ENCODE measurements at regions not wholly inside any gene's neighbourhood (a gene's known extent, or its start where the extent isn't known, plus 50 kb on each side); places are given as distances from the start of the nearest gene placed in this dataset.

GRCh38 chr14:25607192-25607591 is 557.2 kb upstream of the STXBP6 start:
- Histone ChIP-seq H3K79me1 (ENCODE audit: low read length) (no peaks in the 10 kb centered on the region), H3K27ac (ENCODE audit: low read depth, low read length) (no peak overlapping the region)
- WGBS (ENCODE audit: extremely low coverage, insufficient coverage, insufficient read length): no CpG with 5 or more reads among the region's 3 CpGs

GRCh38 chr14:25602106-25602505 is 552.2 kb upstream of the STXBP6 start:
- Histone ChIP-seq H3K79me2 (ENCODE audit: control insufficient read depth, insufficient read depth, low read length, poor library complexity) (no peaks in the 10 kb centered on the region), H3K9me3 (ENCODE audit: insufficient read depth, low read depth, low read length) (peaks cover 2% of the 10 kb centered on the region), H3K18ac (ENCODE audit: low read length) (no peak overlapping the region), H3K27me3 (ENCODE audit: insufficient read depth, low read length) (no peaks in the 10 kb centered on the region), H2BK5ac (ENCODE audit: low read depth, low read length, poor library complexity) (no peak overlapping the region), H3K4me2 (ENCODE audit: low read length) (no peak overlapping the region), H2BK120ac (ENCODE audit: insufficient read depth, low read length, poor library complexity) (no peak overlapping the region), H3K27ac (ENCODE audit: low read depth, low read length) (no peak overlapping the region), H3K9ac (ENCODE audit: low read length) (no peak overlapping the region), H2AK5ac (ENCODE audit: low read length) (no peak overlapping the region), H4K12ac (ENCODE audit: low read depth, low read length) (no peak overlapping the region), H2AFZ (ENCODE audit: insufficient read depth, low read length, poor library complexity) (no peak overlapping the region), H3K14ac (ENCODE audit: low read length) (no peak overlapping the region), H3K36me3 (ENCODE audit: control insufficient read depth in 1 of 2, insufficient read depth in 2 of 2, low read length in 2 of 2) (no peaks in the 10 kb centered on the region), H3K4ac (ENCODE audit: low read depth, low read length) (no peak overlapping the region), H3K23ac (ENCODE audit: low read length) (no peak overlapping the region), H3K79me1 (ENCODE audit: low read length) (no peaks in the 10 kb centered on the region), H2BK12ac (ENCODE audit: low read length) (no peak overlapping the region), H3K4me3 (ENCODE audit: low read depth, low read length) (no peak overlapping the region), H3K4me1 (ENCODE audit: control insufficient read depth in 1 of 2, insufficient read depth in 2 of 2, low read length in 2 of 2) (no peaks in the 10 kb centered on the region), H4K8ac (ENCODE audit: low read depth, low read length) (no peak overlapping the region), H4K91ac (ENCODE audit: low read depth, low read length) (no peak overlapping the region)
- no peak for DNase-seq
- no CpG with 5 or more reads among the region's 1 CpG for WGBS (ENCODE audit: extremely low coverage, insufficient coverage, insufficient read length)

More at GRCh38 chr14:25607192-25607591, 557.2 kb upstream of the STXBP6 start:
- Histone ChIP-seq H4K12ac (ENCODE audit: low read depth, low read length) (no peak overlapping the region), H3K4me1 (ENCODE audit: control insufficient read depth in 1 of 2, insufficient read depth in 2 of 2, low read length in 2 of 2) (no peaks in the 10 kb centered on the region), H2BK12ac (ENCODE audit: low read length) (no peak overlapping the region), H3K79me2 (ENCODE audit: control insufficient read depth, insufficient read depth, low read length, poor library complexity) (no peaks in the 10 kb centered on the region), H4K8ac (ENCODE audit: low read depth, low read length) (no peak overlapping the region), H2BK5ac (ENCODE audit: low read depth, low read length, poor library complexity) (no peak overlapping the region), H3K9me3 (ENCODE audit: insufficient read depth, low read depth, low read length) (no peaks in the 10 kb centered on the region), H3K9ac (ENCODE audit: low read length) (no peak overlapping the region), H3K4me2 (ENCODE audit: low read length) (no peak overlapping the region), H2BK120ac (ENCODE audit: insufficient read depth, low read length, poor library complexity) (no peak overlapping the region), H3K36me3 (ENCODE audit: control insufficient read depth in 1 of 2, insufficient read depth in 2 of 2, low read length in 2 of 2) (no peaks in the 10 kb centered on the region), H2AK5ac (ENCODE audit: low read length) (no peak overlapping the region), H3K23ac (ENCODE audit: low read length) (no peak overlapping the region), H2AFZ (ENCODE audit: insufficient read depth, low read length, poor library complexity) (no peak overlapping the region), H3K14ac (ENCODE audit: low read length) (no peak overlapping the region), H3K18ac (ENCODE audit: low read length) (no peak overlapping the region), H4K91ac (ENCODE audit: low read depth, low read length) (no peak overlapping the region), H3K4ac (ENCODE audit: low read depth, low read length) (no peak overlapping the region), H3K27me3 (ENCODE audit: insufficient read depth, low read length) (no peaks in the 10 kb centered on the region), H3K4me3 (ENCODE audit: low read depth, low read length) (no peak overlapping the region)
- no peak for DNase-seq

- no peak overlapping the region for H2BK5ac ChIP-seq (ENCODE audit: low read depth, low read length, poor library complexity)
- H3K79me1 ChIP-seq (ENCODE audit: low read length): no peaks in the 10 kb centered on the region
- no peak overlapping the region for H3K27ac ChIP-seq (ENCODE audit: low read depth, low read length)
- H4K12ac ChIP-seq (ENCODE audit: low read depth, low read length): no peak overlapping the region
- H3K23ac ChIP-seq (ENCODE audit: low read length): no peak overlapping the region
- no peak overlapping the region for H3K4me3 ChIP-seq (ENCODE audit: low read depth, low read length)
- H3K79me2 ChIP-seq (ENCODE audit: control insufficient read depth, insufficient read depth, low read length, poor library complexity): no peaks in the 10 kb centered on the region
- H2BK120ac ChIP-seq (ENCODE audit: insufficient read depth, low read length, poor library complexity): no peak overlapping the region
- no peak overlapping the region for H3K18ac ChIP-seq (ENCODE audit: low read length)
- no peak overlapping the region for H2BK12ac ChIP-seq (ENCODE audit: low read length)
- H4K8ac ChIP-seq (ENCODE audit: low read depth, low read length): no peak overlapping the region
- DNase-seq: no peak
- H2AFZ ChIP-seq (ENCODE audit: insufficient read depth, low read length, poor library complexity): no peak overlapping the region
- no peak overlapping the region for H2AK5ac ChIP-seq (ENCODE audit: low read length)
- no peaks in the 10 kb centered on the region for H3K27me3 ChIP-seq (ENCODE audit: insufficient read depth, low read length)
- peaks cover 2% of the 10 kb centered on the region for H3K9me3 ChIP-seq (ENCODE audit: insufficient read depth, low read depth, low read length)
- H3K4me1 ChIP-seq (ENCODE audit: control insufficient read depth in 1 of 2, insufficient read depth in 2 of 2, low read length in 2 of 2): no peaks in the 10 kb centered on the region
- no peak overlapping the region for H3K4me2 ChIP-seq (ENCODE audit: low read length)
- no peak overlapping the region for H3K9ac ChIP-seq (ENCODE audit: low read length)
- WGBS (ENCODE audit: extremely low coverage, insufficient coverage, insufficient read length): no CpG with 5 or more reads among the region's 3 CpGs
- no peak overlapping the region for H3K4ac ChIP-seq (ENCODE audit: low read depth, low read length)
- H3K36me3 ChIP-seq (ENCODE audit: control insufficient read depth in 1 of 2, insufficient read depth in 2 of 2, low read length in 2 of 2): no peaks in the 10 kb centered on the region
- no peak overlapping the region for H4K91ac ChIP-seq (ENCODE audit: low read depth, low read length)
- no peak overlapping the region for H3K14ac ChIP-seq (ENCODE audit: low read length)
Observed at GRCh38 chr14:25588751-25589150, 538.8 kb upstream of the STXBP6 start.

- H3K79me1 ChIP-seq (ENCODE audit: low read length): no peaks in the 10 kb centered on the region
- no peak overlapping the region for H3K14ac ChIP-seq (ENCODE audit: low read length)
- H2BK12ac ChIP-seq (ENCODE audit: low read length): no peak overlapping the region
- no peak overlapping the region for H3K27ac ChIP-seq (ENCODE audit: low read depth, low read length)
- H3K27me3 ChIP-seq (ENCODE audit: insufficient read depth, low read length): no peaks in the 10 kb centered on the region
- H2BK120ac ChIP-seq (ENCODE audit: insufficient read depth, low read length, poor library complexity): no peak overlapping the region
- H3K4ac ChIP-seq (ENCODE audit: low read depth, low read length): no peak overlapping the region
- H3K4me1 ChIP-seq (ENCODE audit: control insufficient read depth in 1 of 2, insufficient read depth in 2 of 2, low read length in 2 of 2): no peaks in the 10 kb centered on the region
- H2AK5ac ChIP-seq (ENCODE audit: low read length): no peak overlapping the region
- H3K9ac ChIP-seq (ENCODE audit: low read length): no peak overlapping the region
- no peak overlapping the region for H2BK5ac ChIP-seq (ENCODE audit: low read depth, low read length, poor library complexity)
- H2AFZ ChIP-seq (ENCODE audit: insufficient read depth, low read length, poor library complexity): no peak overlapping the region
- H3K4me2 ChIP-seq (ENCODE audit: low read length): no peak overlapping the region
- H3K4me3 ChIP-seq (ENCODE audit: low read depth, low read length): no peak overlapping the region
- H4K8ac ChIP-seq (ENCODE audit: low read depth, low read length): no peak overlapping the region
- no peaks in the 10 kb centered on the region for H3K79me2 ChIP-seq (ENCODE audit: control insufficient read depth, insufficient read depth, low read length, poor library complexity)
- no peak overlapping the region for H3K18ac ChIP-seq (ENCODE audit: low read length)
- no peaks in the 10 kb centered on the region for H3K9me3 ChIP-seq (ENCODE audit: insufficient read depth, low read depth, low read length)
- no peak overlapping the region for H4K91ac ChIP-seq (ENCODE audit: low read depth, low read length)
- no peak for DNase-seq
- 100% methylated on average over 1 of the region's 5 CpGs for WGBS (ENCODE audit: extremely low coverage, insufficient coverage, insufficient read length)
- no peaks in the 10 kb centered on the region for H3K36me3 ChIP-seq (ENCODE audit: control insufficient read depth in 1 of 2, insufficient read depth in 2 of 2, low read length in 2 of 2)
- no peak overlapping the region for H3K23ac ChIP-seq (ENCODE audit: low read length)
- H4K12ac ChIP-seq (ENCODE audit: low read depth, low read length): no peak overlapping the region
Observed at GRCh38 chr14:25574628-25575325, 524.8 kb upstream of the STXBP6 start.
